ENCODE measurements at regions not wholly inside any gene's neighbourhood (a gene's known extent, or its start where the extent isn't known, plus 50 kb on each side); places are given as distances from the start of the nearest gene placed in this dataset.

- no peak for DNase-seq
Observed at GRCh38 chr3:176697284-176697889, 499.9 kb downstream of the TBL1XR1 start.

GRCh38 chr3:176696816-176697215, 500.5 kb downstream of the TBL1XR1 start:
- no peak for DNase-seq

GRCh38 chr3:176692966-176693785, 504.1 kb downstream of the TBL1XR1 start:
- no peak for DNase-seq

GRCh38 chr3:176692199-176692965, 504.9 kb downstream of the TBL1XR1 start:
- no peak for DNase-seq

GRCh38 chr3:176690083-176690869, 507.0 kb downstream of the TBL1XR1 start:
- no peak for DNase-seq

- DNase-seq = no peak
Observed at GRCh38 chr3:176687754-176688153, 509.5 kb downstream of the TBL1XR1 start.

- no peak for DNase-seq
Observed at GRCh38 chr3:176683382-176683781, 513.9 kb downstream of the TBL1XR1 start.

GRCh38 chr3:176663837-176664831, 533.1 kb downstream of the TBL1XR1 start:
- DNase-seq = no peak

- no peak for DNase-seq
Observed at GRCh38 chr3:176663387-176663786, 533.9 kb downstream of the TBL1XR1 start.

GRCh38 chr3:176661432-176661964, 535.8 kb downstream of the TBL1XR1 start:
- no peak for DNase-seq

GRCh38 chr3:176655404-176656094, 541.7 kb downstream of the TBL1XR1 start:
- DNase-seq = no peak

GRCh38 chr3:176651622-176652021, 545.7 kb downstream of the TBL1XR1 start:
- no peak for DNase-seq

- no peak for DNase-seq
Observed at GRCh38 chr3:176650478-176650877, 546.8 kb downstream of the TBL1XR1 start.

GRCh38 chr3:176647987-176648386, 549.3 kb downstream of the TBL1XR1 start:
- no peak for DNase-seq

GRCh38 chr3:176633511-176633910, 563.8 kb downstream of the TBL1XR1 start:
- no peak for DNase-seq

- DNase-seq = no peak
Observed at GRCh38 chr3:176632925-176633324, 564.4 kb downstream of the TBL1XR1 start.

GRCh38 chr3:176631165-176631564, 566.1 kb downstream of the TBL1XR1 start:
- DNase-seq = no peak

GRCh38 chr3:176628101-176628639, 569.1 kb downstream of the TBL1XR1 start:
- DNase-seq = no peak

GRCh38 chr3:176623468-176624150, 573.7 kb downstream of the TBL1XR1 start:
- no peak for DNase-seq

GRCh38 chr3:176619833-176620232, 577.4 kb downstream of the TBL1XR1 start:
- no peak for DNase-seq
